ENCODE measurements at regions not wholly inside any gene's neighbourhood (a gene's known extent, or its start where the extent isn't known, plus 50 kb on each side); places are given as distances from the start of the nearest gene placed in this dataset.

- WGBS, result 92% methylated on average over 1 of the region's 1 CpG
- TF ChIP-seq POLR2AphosphoS5 (IDR thresholded peaks at IDR 0.05) (no peak), EP300 (IDR thresholded peaks at IDR 0.05) (no peak), POLR2A (IDR thresholded peaks at IDR 0.05) (no peak)
- TF ChIP-seq, protein P1, sequence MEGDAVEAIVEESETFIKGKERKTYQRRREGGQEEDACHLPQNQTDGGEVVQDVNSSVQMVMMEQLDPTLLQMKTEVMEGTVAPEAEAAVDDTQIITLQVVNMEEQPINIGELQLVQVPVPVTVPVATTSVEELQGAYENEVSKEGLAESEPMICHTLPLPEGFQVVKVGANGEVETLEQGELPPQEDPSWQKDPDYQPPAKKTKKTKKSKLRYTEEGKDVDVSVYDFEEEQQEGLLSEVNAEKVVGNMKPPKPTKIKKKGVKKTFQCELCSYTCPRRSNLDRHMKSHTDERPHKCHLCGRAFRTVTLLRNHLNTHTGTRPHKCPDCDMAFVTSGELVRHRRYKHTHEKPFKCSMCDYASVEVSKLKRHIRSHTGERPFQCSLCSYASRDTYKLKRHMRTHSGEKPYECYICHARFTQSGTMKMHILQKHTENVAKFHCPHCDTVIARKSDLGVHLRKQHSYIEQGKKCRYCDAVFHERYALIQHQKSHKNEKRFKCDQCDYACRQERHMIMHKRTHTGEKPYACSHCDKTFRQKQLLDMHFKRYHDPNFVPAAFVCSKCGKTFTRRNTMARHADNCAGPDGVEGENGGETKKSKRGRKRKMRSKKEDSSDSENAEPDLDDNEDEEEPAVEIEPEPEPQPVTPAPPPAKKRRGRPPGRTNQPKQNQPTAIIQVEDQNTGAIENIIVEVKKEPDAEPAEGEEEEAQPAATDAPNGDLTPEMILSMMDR (IDR thresholded peaks at IDR 0.05), result no peak
- DNase-seq (ENCODE audit: low spot score in 2 of 2), result no peak
- H3K4me3 ChIP-seq, result no peak overlapping the region
- H3K36me3 ChIP-seq, result no peaks in the 10 kb centered on the region
- H3K27ac ChIP-seq, result no peak overlapping the region
- no peaks in the 10 kb centered on the region for H3K4me1 ChIP-seq
- H3K9me3 ChIP-seq, result no peaks in the 10 kb centered on the region
- no peaks in the 10 kb centered on the region for H3K27me3 ChIP-seq
These were observed 367.1 kb upstream of the PDE4D start for GRCh38 chr5:60260658-60261057.

GRCh38 chr5:60259730-60260129 is 366.2 kb upstream of the PDE4D start:
- no peak for DNase-seq (ENCODE audit: low spot score in 2 of 2)
- no peaks in the 10 kb centered on the region for H3K4me1 ChIP-seq
- TF ChIP-seq EP300 (IDR thresholded peaks at IDR 0.05) (no peak), POLR2A (IDR thresholded peaks at IDR 0.05) (no peak), POLR2AphosphoS5 (IDR thresholded peaks at IDR 0.05) (no peak)
- TF ChIP-seq, protein P1 (IDR thresholded peaks at IDR 0.05), result no peak
- H3K4me3 ChIP-seq, result no peak overlapping the region
- no peak overlapping the region for H3K27ac ChIP-seq
- H3K9me3 ChIP-seq, result no peaks in the 10 kb centered on the region
- H3K36me3 ChIP-seq, result no peaks in the 10 kb centered on the region
- no peaks in the 10 kb centered on the region for H3K27me3 ChIP-seq
- WGBS, result 75% methylated on average over 3 of the region's 3 CpGs

- H3K27ac ChIP-seq, result no peak overlapping the region
- TF ChIP-seq POLR2AphosphoS5 (IDR thresholded peaks at IDR 0.05), result no peak
- no peak for TF ChIP-seq POLR2A (IDR thresholded peaks at IDR 0.05)
- TF ChIP-seq, protein P1 (IDR thresholded peaks at IDR 0.05), result no peak
- H3K9me3 ChIP-seq, result no peaks in the 10 kb centered on the region
- WGBS, result 59% methylated on average over 5 of the region's 5 CpGs
- no peak for DNase-seq (ENCODE audit: low spot score in 2 of 2)
- no peaks in the 10 kb centered on the region for H3K4me1 ChIP-seq
- no peaks in the 10 kb centered on the region for H3K27me3 ChIP-seq
- no peak overlapping the region for H3K4me3 ChIP-seq
- no peaks in the 10 kb centered on the region for H3K36me3 ChIP-seq
These were observed 364.2 kb upstream of the PDE4D start for GRCh38 chr5:60257596-60258271.

DNA sequence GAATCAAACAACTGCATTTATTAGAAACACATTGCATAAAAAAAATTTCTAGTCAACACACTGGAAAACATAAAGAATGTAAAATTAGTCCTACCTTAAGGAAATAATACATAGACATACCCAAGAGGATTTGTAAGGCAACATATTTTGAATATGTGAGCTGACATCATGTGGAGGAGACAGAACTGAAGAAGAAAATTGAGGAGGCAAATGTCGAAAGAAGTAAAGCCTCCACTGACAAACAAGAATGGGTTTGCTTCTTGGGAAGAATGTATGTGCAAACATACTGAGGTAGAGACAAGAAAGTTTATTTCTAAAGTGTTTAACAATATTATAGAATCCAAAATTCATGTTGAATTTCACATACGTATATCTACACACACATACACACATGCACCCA is 363.0 kb upstream of the PDE4D start:
- H3K4me1 ChIP-seq, result no peaks in the 10 kb centered on the region
- WGBS, result 97% methylated on average over 2 of the region's 2 CpGs
- TF ChIP-seq POLR2AphosphoS5 (IDR thresholded peaks at IDR 0.05) (no peak), POLR2A (IDR thresholded peaks at IDR 0.05) (no peak), EP300 (IDR thresholded peaks at IDR 0.05) (no peak)
- TF ChIP-seq, protein P1 (IDR thresholded peaks at IDR 0.05), result no peak

DNA sequence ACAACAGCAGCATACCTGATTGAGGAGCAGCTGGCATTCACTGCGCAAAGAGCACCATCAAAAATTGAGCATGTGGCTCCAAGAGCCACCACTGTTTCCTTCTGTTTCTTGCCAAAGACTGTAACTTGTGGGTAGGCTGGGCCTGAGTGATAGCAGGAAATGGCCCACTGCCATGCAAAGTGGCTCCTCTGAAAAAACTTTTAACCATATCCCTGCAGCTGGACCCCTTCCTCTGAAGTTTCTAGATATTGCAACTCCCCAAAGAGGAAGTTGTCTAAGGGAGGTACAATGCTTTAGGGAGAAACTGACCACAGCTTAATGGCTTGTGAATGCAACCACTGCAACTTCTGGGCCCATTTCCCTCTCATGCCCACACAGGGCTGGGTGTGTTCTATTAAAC is 355.4 kb upstream of the PDE4D start:
- TF ChIP-seq POLR2A (IDR thresholded peaks at IDR 0.05) (no peak), EP300 (IDR thresholded peaks at IDR 0.05) (no peak), POLR2AphosphoS5 (IDR thresholded peaks at IDR 0.05) (no peak)
- TF ChIP-seq, protein P1 (IDR thresholded peaks at IDR 0.05), result no peak
- Histone ChIP-seq H3K9me3 (no peaks in the 10 kb centered on the region), H3K4me3 (no peak overlapping the region), H3K27me3 (no peaks in the 10 kb centered on the region), H3K27ac (no peak overlapping the region), H3K36me3 (no peaks in the 10 kb centered on the region), H3K4me1 (no peaks in the 10 kb centered on the region)
- DNase-seq (ENCODE audit: low spot score in 2 of 2), result no peak
- WGBS, result 81% methylated on average over 1 of the region's 1 CpG

More for the DNA sequence above, 363.0 kb upstream of the PDE4D start:
- Histone ChIP-seq H3K36me3 (no peaks in the 10 kb centered on the region), H3K27me3 (no peaks in the 10 kb centered on the region), H3K4me3 (no peak overlapping the region), H3K9me3 (no peaks in the 10 kb centered on the region), H3K27ac (no peak overlapping the region)
- DNase-seq (ENCODE audit: low spot score in 2 of 2), result no peak

Measured in suprapubic skin (tissue), 4 donors.